ENCODE measurements at regions not wholly inside any gene's neighbourhood (a gene's known extent, or its start where the extent isn't known, plus 50 kb on each side); places are given as distances from the start of the nearest gene placed in this dataset.
"Not testable (repeated sequence)": the region's sequence is repeated elsewhere in the genome, so short reads cannot be mapped to it uniquely, and the experiment has no call there.

GRCh38 chr3:104108522-104108921 is 1258.2 kb upstream of the ALCAM start:
- no peak for DNase-seq

- no peak for DNase-seq
These were observed 1240.2 kb upstream of the ALCAM start for GRCh38 chr3:104126463-104126862.

GRCh38 chr3:104126864-104127553 is 1239.7 kb upstream of the ALCAM start:
- no peak for DNase-seq

GRCh38 chr3:104127830-104128229 is 1238.9 kb upstream of the ALCAM start:
- DNase-seq = no peak

GRCh38 chr3:104132566-104133403 is 1233.9 kb upstream of the ALCAM start:
- DNase-seq = no peak

- DNase-seq = no peak
These were observed 1233.1 kb upstream of the ALCAM start for GRCh38 chr3:104133630-104134029.

- DNase-seq = no peak
These were observed 1229.6 kb upstream of the ALCAM start for GRCh38 chr3:104137116-104137515.

- no peak for DNase-seq
These were observed 1221.5 kb upstream of the ALCAM start for GRCh38 chr3:104145164-104145563.

- no peak for DNase-seq
These were observed 1217.6 kb upstream of the ALCAM start for GRCh38 chr3:104149154-104149553.

GRCh38 chr3:104150724-104151123 is 1216.0 kb upstream of the ALCAM start:
- DNase-seq = no peak

GRCh38 chr3:104154896-104155295 is 1211.8 kb upstream of the ALCAM start:
- no peak for DNase-seq

GRCh38 chr3:104165866-104166265 is 1200.8 kb upstream of the ALCAM start:
- no peak for DNase-seq

- DNase-seq = no peak
These were observed 1198.3 kb upstream of the ALCAM start for GRCh38 chr3:104168386-104168785.

- DNase-seq = no peak
These were observed 1191.0 kb upstream of the ALCAM start for GRCh38 chr3:104175696-104176095.

GRCh38 chr3:104176706-104177105 is 1190.0 kb upstream of the ALCAM start:
- DNase-seq = no peak

GRCh38 chr3:104178680-104179079 is 1188.0 kb upstream of the ALCAM start:
- no peak for DNase-seq

- DNase-seq = no peak
These were observed 1185.8 kb upstream of the ALCAM start for GRCh38 chr3:104180906-104181305.

GRCh38 chr3:104190681-104191080 is 1176.0 kb upstream of the ALCAM start:
- no peak for DNase-seq

- DNase-seq = no peak
These were observed 1168.6 kb upstream of the ALCAM start for GRCh38 chr3:104198131-104198530.

GRCh38 chr3:104206925-104207324 is 1159.8 kb upstream of the ALCAM start:
- no peak for DNase-seq

- DNase-seq = no peak
These were observed 1152.4 kb upstream of the ALCAM start for GRCh38 chr3:104214277-104214676.

GRCh38 chr3:104214937-104215336 is 1151.8 kb upstream of the ALCAM start:
- DNase-seq = no peak

- DNase-seq = not testable (repeated sequence)
These were observed 1147.7 kb upstream of the ALCAM start for GRCh38 chr3:104219046-104219445.

All from amygdala (tissue), 56 donors.